ENCODE measurements at regions not wholly inside any gene's neighbourhood (a gene's known extent, or its start where the extent isn't known, plus 50 kb on each side); places are given as distances from the start of the nearest gene placed in this dataset.

DNA sequence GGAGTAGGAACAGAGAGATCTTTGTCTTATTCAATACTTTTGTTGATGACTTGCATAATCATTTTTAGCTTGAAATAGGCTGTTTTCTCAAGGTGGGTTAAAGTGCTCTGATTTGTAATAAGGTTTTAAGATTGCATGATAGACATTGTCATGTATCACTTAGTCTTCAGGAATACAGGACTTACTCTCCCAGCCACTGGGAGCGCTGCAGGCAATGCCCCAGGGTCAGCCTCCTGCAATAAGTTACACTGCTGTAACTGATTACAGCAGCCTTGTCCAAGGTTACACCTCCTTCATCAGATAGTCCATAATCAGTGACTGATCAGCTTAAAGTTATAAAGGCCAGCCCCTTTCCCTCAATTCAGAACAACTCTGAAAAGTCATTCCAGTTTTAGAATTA, 218.6 kb downstream of the ESM1 start:
- TF ChIP-seq, protein P1, sequence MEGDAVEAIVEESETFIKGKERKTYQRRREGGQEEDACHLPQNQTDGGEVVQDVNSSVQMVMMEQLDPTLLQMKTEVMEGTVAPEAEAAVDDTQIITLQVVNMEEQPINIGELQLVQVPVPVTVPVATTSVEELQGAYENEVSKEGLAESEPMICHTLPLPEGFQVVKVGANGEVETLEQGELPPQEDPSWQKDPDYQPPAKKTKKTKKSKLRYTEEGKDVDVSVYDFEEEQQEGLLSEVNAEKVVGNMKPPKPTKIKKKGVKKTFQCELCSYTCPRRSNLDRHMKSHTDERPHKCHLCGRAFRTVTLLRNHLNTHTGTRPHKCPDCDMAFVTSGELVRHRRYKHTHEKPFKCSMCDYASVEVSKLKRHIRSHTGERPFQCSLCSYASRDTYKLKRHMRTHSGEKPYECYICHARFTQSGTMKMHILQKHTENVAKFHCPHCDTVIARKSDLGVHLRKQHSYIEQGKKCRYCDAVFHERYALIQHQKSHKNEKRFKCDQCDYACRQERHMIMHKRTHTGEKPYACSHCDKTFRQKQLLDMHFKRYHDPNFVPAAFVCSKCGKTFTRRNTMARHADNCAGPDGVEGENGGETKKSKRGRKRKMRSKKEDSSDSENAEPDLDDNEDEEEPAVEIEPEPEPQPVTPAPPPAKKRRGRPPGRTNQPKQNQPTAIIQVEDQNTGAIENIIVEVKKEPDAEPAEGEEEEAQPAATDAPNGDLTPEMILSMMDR (conservative IDR thresholded peaks at IDR 0.05; ENCODE audit: low read length): peak; percentile 72
- TF ChIP-seq EZH2phosphoT487 (IDR thresholded peaks at IDR 0.05; ENCODE audit: borderline replicate concordance, low read depth, low read length): no peak
